H1 (cell line): ENCODE measurements at regions not wholly inside any gene's neighbourhood (a gene's known extent, or its start where the extent isn't known, plus 50 kb on each side); places are given as distances from the start of the nearest gene placed in this dataset.

Source experiments
- CTCF ChIA-PET: fragments of 300-600 bp; sonication (Branson Sonifier 250); formaldehyde crosslinking; loops from one replicate; lab custom pipeline; 2021; ENCODE audit not compliant: partially characterized antibody; lab: Charles Lee
- POLR2A ChIA-PET: fragments of 300-600 bp; sonication (Branson Sonifier 250); formaldehyde crosslinking; loops from one replicate; lab custom pipeline; 2021; ENCODE audit warnings: inconsistent platforms; ENCODE audit not compliant: partially characterized antibody; lab: Charles Lee
- DNase-seq, 2 experiments: peaks; one replicate each; pipeline versions ENCODE4 v3.0.0 to v3.0.0-alpha.2; 2010 to 2022; ENCODE audit warnings: low spot score in 2 of 2, low read depth in 1 of 2, mixed read lengths in 1 of 2
- FAIRE-seq: peaks from 2 replicates; lab custom pipeline; 2011; peaks lifted over from hg19 to GRCh38; lab: Jason Lieb, UNC
- H2AFZ ChIP-seq: 2 replicates; pipeline ENCODE4 v1.8.1; 2012; ENCODE audit warnings: low read length, inconsistent platforms
- H2AK5ac ChIP-seq: 2 replicates; pipeline ENCODE4 v1.6.1; 2013; ENCODE audit warnings: low read depth, low read length
- H2BK120ac ChIP-seq: replicated peaks from 2 replicates; pipeline ENCODE3; 2013; ENCODE audit warnings: low read depth, low read length, inconsistent platforms
- H2BK12ac ChIP-seq: 2 replicates; pipeline ENCODE4 v1.6.1; 2013; ENCODE audit warnings: low read depth, low read length
- H2BK15ac ChIP-seq: 2 replicates; pipeline ENCODE4 v1.6.1; 2013; ENCODE audit warnings: low read length
- H2BK20ac ChIP-seq: 2 replicates; pipeline ENCODE4 v1.6.1; 2013; ENCODE audit warnings: low read length
- H2BK5ac ChIP-seq: 2 replicates; pipeline ENCODE4 v1.6.1; 2013; ENCODE audit warnings: low read depth, low read length
- H3K14ac ChIP-seq: 2 replicates; pipeline ENCODE4 v1.6.1; 2013; ENCODE audit warnings: inconsistent platforms; ENCODE audit not compliant: insufficient read length
- H3K18ac ChIP-seq: 2 replicates; pipeline ENCODE4 v1.6.1; 2013; ENCODE audit warnings: low read length; ENCODE audit errors: extremely low read depth
- H3K23ac ChIP-seq: 2 replicates; pipeline ENCODE4 v1.6.1; 2013; ENCODE audit warnings: inconsistent platforms; ENCODE audit not compliant: insufficient read length
- H3K23me2 ChIP-seq: 2 replicates; pipeline ENCODE4 v1.6.1; 2013; ENCODE audit warnings: low read depth, low read length
- H3K27ac ChIP-seq: 2 replicates; pipeline ENCODE4 v1.6.1; 2011; ENCODE audit warnings: low read depth, low read length, inconsistent platforms
- H3K27me3 ChIP-seq, 4 experiments: replicated peaks in 1 of 4; 1 replicate in 1 of 4; 2 replicates in 3 of 4; pipeline versions ENCODE4 v1.6.1 to v1.8.1; 2011 to 2013; ENCODE audit warnings: low read length in 3 of 4, mild to moderate bottlenecking in 3 of 4, inconsistent platforms in 2 of 4, mixed read lengths in 2 of 4, moderate library complexity in 1 of 4; ENCODE audit not compliant: control insufficient read depth in 3 of 4, insufficient read depth in 3 of 4; ENCODE audit errors: extremely low read depth in 1 of 4
- H3K36me3 ChIP-seq, 4 experiments: 2 replicates each; pipeline versions ENCODE4 v1.6.1 to v1.8.1; 2011 to 2013; ENCODE audit warnings: mild to moderate bottlenecking in 4 of 4, low read length in 3 of 4, moderate library complexity in 2 of 4, control low read depth in 1 of 4, inconsistent platforms in 1 of 4; ENCODE audit not compliant: insufficient read depth in 4 of 4, control insufficient read depth in 2 of 4
- H3K4ac ChIP-seq: replicated peaks from 2 replicates; pipeline ENCODE3; 2013; ENCODE audit warnings: low read length, low read depth, mixed read lengths, inconsistent platforms; ENCODE audit not compliant: insufficient read length
- H3K4me1 ChIP-seq, 4 experiments: replicated peaks in 1 of 4; 1 replicate in 1 of 4; 2 replicates in 3 of 4; pipeline versions ENCODE4 v1.6.1 to v1.8.1; 2011 to 2013; ENCODE audit warnings: low read length in 3 of 4, inconsistent platforms in 2 of 4, mixed read lengths in 1 of 4; ENCODE audit not compliant: insufficient read depth in 4 of 4, control insufficient read depth in 3 of 4
- H3K4me2 ChIP-seq, 2 experiments: 2 replicates each; pipeline versions ENCODE4 v1.6.1 to v1.8.1; 2011 to 2013; ENCODE audit warnings: low read depth in 2 of 2, low read length in 2 of 2, control low read depth in 1 of 2, inconsistent platforms in 1 of 2, mild to moderate bottlenecking in 1 of 2; ENCODE audit not compliant: insufficient read depth in 1 of 2
- H3K4me3 ChIP-seq, 4 experiments: fragments of 200-600, 300-600 bp in 1 of 4; sonication (generic), shearing (Covaris generic), sonication (Bioruptor Twin) in 1 of 4; 2 replicates each; pipeline versions ENCODE4 v1.5.1 to v1.8.1; 2011 to 2016; ENCODE audit warnings: low read length in 4 of 4, low read depth in 3 of 4, control low read depth in 2 of 4, inconsistent platforms in 2 of 4, mild to moderate bottlenecking in 2 of 4, mixed read lengths in 1 of 4, moderate library complexity in 1 of 4; ENCODE audit not compliant: insufficient read depth in 2 of 4; ENCODE audit errors: extremely low read depth in 1 of 4
- H3K56ac ChIP-seq: replicated peaks from 2 replicates; pipeline ENCODE3; 2013; ENCODE audit warnings: low read depth, mild to moderate bottlenecking, mixed read lengths, low read length, inconsistent platforms; ENCODE audit not compliant: insufficient read length
- H3K79me1 ChIP-seq: 2 replicates; pipeline ENCODE4 v1.6.1; 2013; ENCODE audit warnings: low read depth, low read length, control low read depth
- H3K79me2 ChIP-seq, 2 experiments: 2 replicates each; pipeline versions ENCODE4 v1.6.1 to v1.8.1; 2012 to 2013; ENCODE audit warnings: low read length in 2 of 2, mild to moderate bottlenecking in 2 of 2, inconsistent platforms in 1 of 2; ENCODE audit not compliant: insufficient read depth in 2 of 2, control insufficient read depth in 1 of 2
- H3K9ac ChIP-seq, 4 experiments: replicated peaks in 1 of 4; 1 replicate in 1 of 4; 2 replicates in 3 of 4; pipeline versions ENCODE4 v1.6.1 to v1.8.1; 2011 to 2013; ENCODE audit warnings: low read depth in 3 of 4, low read length in 3 of 4, control low read depth in 2 of 4, mild to moderate bottlenecking in 2 of 4, moderate library complexity in 2 of 4, inconsistent platforms in 1 of 4; ENCODE audit errors: extremely low read depth in 1 of 4
- H3K9me3 ChIP-seq, 2 experiments: 2 replicates each; pipeline versions ENCODE4 v1.6.1 to v1.8.1; 2012 to 2013; ENCODE audit warnings: mild to moderate bottlenecking in 2 of 2, moderate library complexity in 2 of 2, control low read depth in 1 of 2, inconsistent platforms in 1 of 2, low read depth in 1 of 2, low read length in 1 of 2, mixed read lengths in 1 of 2; ENCODE audit not compliant: insufficient read depth in 2 of 2
- H4K20me1 ChIP-seq, 2 experiments: replicated peaks in 1 of 2; 2 replicates each; pipeline versions ENCODE3 to v1.8.1; 2011 to 2013; ENCODE audit warnings: inconsistent platforms in 2 of 2, low read length in 2 of 2, mild to moderate bottlenecking in 1 of 2; ENCODE audit not compliant: insufficient read depth in 2 of 2, control insufficient read depth in 1 of 2
- H4K5ac ChIP-seq: 2 replicates; pipeline ENCODE4 v1.6.1; 2013; ENCODE audit warnings: low read length, low read depth, mixed read lengths, inconsistent platforms; ENCODE audit not compliant: insufficient read length
- H4K8ac ChIP-seq: 2 replicates; pipeline ENCODE4 v1.8.0; 2013; ENCODE audit warnings: mild to moderate bottlenecking, moderate library complexity, low read length, inconsistent platforms; ENCODE audit not compliant: insufficient read depth; ENCODE audit errors: extremely low read depth
- H4K91ac ChIP-seq: replicated peaks from 2 replicates; pipeline ENCODE3; 2013; ENCODE audit warnings: low read length, mixed read lengths, inconsistent platforms; ENCODE audit not compliant: insufficient read length
- BCL11A ChIP-seq, 2 experiments: IDR thresholded peaks; one replicate each; pipeline ENCODE4 v1.6.1; 2011; ENCODE audit warnings: low read depth in 2 of 2, low read length in 2 of 2, mild to moderate bottlenecking in 2 of 2
- EGR1 ChIP-seq: IDR thresholded peaks from 2 replicates; pipeline ENCODE4 v1.6.1; 2011; ENCODE audit warnings: low read depth, low read length, borderline replicate concordance
- EP300 ChIP-seq, 2 experiments: IDR thresholded peaks; 1 replicate in 1 of 2; 2 replicates in 1 of 2; pipeline ENCODE4 v1.6.1; 2011 to 2012; ENCODE audit warnings: low read depth in 2 of 2, low read length in 2 of 2, mild to moderate bottlenecking in 2 of 2, borderline replicate concordance in 1 of 2, inconsistent platforms in 1 of 2, moderate library complexity in 1 of 2
- EZH2 ChIP-seq: fragments of 200-600 bp; sonication (generic); IDR thresholded peaks from 2 replicates; pipeline ENCODE4 v1.7.1; 2012; ENCODE audit warnings: low read depth, mild to moderate bottlenecking, moderate library complexity, low read length, inconsistent platforms; ENCODE audit not compliant: severe bottlenecking
- FOSL1 ChIP-seq: IDR thresholded peaks from 2 replicates; pipeline ENCODE4 v1.6.1; 2011; ENCODE audit warnings: mild to moderate bottlenecking, low read depth, low read length, moderate library complexity; ENCODE audit not compliant: insufficient read depth
- NANOG ChIP-seq: IDR thresholded peaks from 2 replicates; pipeline ENCODE4 v1.6.1; 2011; ENCODE audit warnings: low read length, low read depth, mild to moderate bottlenecking, inconsistent platforms; ENCODE audit not compliant: insufficient read depth, poor library complexity, severe bottlenecking
- RAD21 ChIP-seq, 2 experiments: IDR thresholded peaks in 1 of 2; conservative IDR thresholded peaks in 1 of 2; 2 replicates each; pipeline ENCODE4 v1.6.1; 2011; ENCODE audit warnings: low read depth in 2 of 2, low read length in 2 of 2, improper control_type of control experiment in 1 of 2, inconsistent platforms in 1 of 2, mild to moderate bottlenecking in 1 of 2, moderate library complexity in 1 of 2
- TAF1 ChIP-seq: IDR thresholded peaks from 2 replicates; pipeline ENCODE4 v1.6.1; 2011; ENCODE audit warnings: mild to moderate bottlenecking, low read depth, low read length
- TCF12 ChIP-seq: IDR thresholded peaks from 2 replicates; pipeline ENCODE4 v1.6.1; 2011; ENCODE audit warnings: low read depth, mild to moderate bottlenecking, low read length
- WGBS, 2 experiments: shearing (Covaris generic) in 1 of 2; methylation state at CpG; one replicate each; pipeline versions ENCODE4 v1.1.6 to v1.1.7; 2013 to 2015; ENCODE audit warnings: low lambda C conversion rate in 2 of 2, mixed read lengths in 2 of 2, inconsistent platforms in 1 of 2, low coverage in 1 of 2, missing lambda C conversion rate in 1 of 2; ENCODE audit not compliant: insufficient replicate concordance in 2 of 2, insufficient coverage in 1 of 2, insufficient read length in 1 of 2; ENCODE audit errors: extremely low coverage in 1 of 2, missing lambda C conversion rate in 1 of 2; 5-methylcytosine and 5-hydroxymethylcytosine counted together

- H3K79me1 ChIP-seq, result no peaks in the 10 kb centered on the region
- WGBS, 2 experiments, result 79% methylated on average over 1 of the region's 1 CpG; no CpG with 5 or more reads in 1 of the 2 experiments
- H3K18ac ChIP-seq, result no peak overlapping the region
- H3K9me3 ChIP-seq, result no peaks in the 10 kb centered on the region
- no peaks in the 10 kb centered on the region for H3K36me3 ChIP-seq
- H3K27ac ChIP-seq, result no peak overlapping the region
- H2BK120ac ChIP-seq, result no peak overlapping the region
- H2AFZ ChIP-seq, result no peak overlapping the region
- no peaks in the 10 kb centered on the region for H3K23me2 ChIP-seq
- ChIA-PET POLR2A (no interaction called here), CTCF (interaction anchor here (0.7 to 3.8 kb wide), 28 partner anchors 13 to 599 kb away, joined by 3 to 27 read pairs (median 5); partner anchors contain the start of gene GAP43)
- no peak for DNase-seq
- no peak overlapping the region for H4K8ac ChIP-seq
- no peak overlapping the region for H2BK12ac ChIP-seq
- H4K5ac ChIP-seq, result no peak overlapping the region
- peaks cover 0 to 6% (median 5%) of the 10 kb centered on the region in 4 experiments; a peak in 2 of 7 replicates for H3K4me1 ChIP-seq
- H4K20me1 ChIP-seq, result no peaks in the 10 kb centered on the region
- no peak overlapping the region for H3K14ac ChIP-seq
- H3K23ac ChIP-seq, result no peak overlapping the region
- H2BK5ac ChIP-seq, result no peak overlapping the region
- no peak overlapping the region for H3K56ac ChIP-seq
- no peak overlapping the region for H2AK5ac ChIP-seq
- no peaks in the 10 kb centered on the region for H3K79me2 ChIP-seq
- H3K4me2 ChIP-seq, result no peak overlapping the region
- no peak for FAIRE-seq
- H3K4ac ChIP-seq, result no peak overlapping the region
- H2BK15ac ChIP-seq, result no peak overlapping the region
- no peak overlapping the region for H4K91ac ChIP-seq
- no peak overlapping the region for H2BK20ac ChIP-seq
- H3K27me3 ChIP-seq, result no peaks in the 10 kb centered on the region
- no peak overlapping the region for H3K4me3 ChIP-seq
- H3K9ac ChIP-seq, result 0 out of 7 replicates have a peak overlapping the region, but pooled peaks of 1 of the 4 experiments have one; percentile 34
- TF ChIP-seq EGR1 (no peak), FOSL1 (no peak), EZH2 (no peak), TAF1 (no peak), EP300 (IDR thresholded peaks at IDR 0.05; ENCODE audit: borderline replicate concordance in 1 of 2, low read depth in 2 of 2, low read length in 2 of 2) (no peak), BCL11A (IDR thresholded peaks at IDR 0.05; ENCODE audit: low read depth in 2 of 2, low read length in 2 of 2) (no peak), TCF12 (no peak), NANOG (no peak), RAD21 (IDR thresholded peaks at IDR 0.05 in 1 of 2, conservative IDR thresholded peaks at IDR 0.05 in 1 of 2; ENCODE audit: low read depth in 2 of 2, low read length in 2 of 2) (no peak)
Observed at GRCh38 chr3:115218859-115219258, 71.8 kb upstream of the ZBTB20 start.
